DMS53 (cell line): ENCODE measurements at regions not wholly inside any gene's neighbourhood (a gene's known extent, or its start where the extent isn't known, plus 50 kb on each side); places are given as distances from the start of the nearest gene placed in this dataset.
"Not testable (repeated sequence)": the region's sequence is repeated elsewhere in the genome, so short reads cannot be mapped to it uniquely, and the experiment has no call there.

Experiments used
- DNase-seq: peaks from one replicate; lab custom pipeline; 2025; lab: John Stamatoyannopoulos, UW

DNA sequence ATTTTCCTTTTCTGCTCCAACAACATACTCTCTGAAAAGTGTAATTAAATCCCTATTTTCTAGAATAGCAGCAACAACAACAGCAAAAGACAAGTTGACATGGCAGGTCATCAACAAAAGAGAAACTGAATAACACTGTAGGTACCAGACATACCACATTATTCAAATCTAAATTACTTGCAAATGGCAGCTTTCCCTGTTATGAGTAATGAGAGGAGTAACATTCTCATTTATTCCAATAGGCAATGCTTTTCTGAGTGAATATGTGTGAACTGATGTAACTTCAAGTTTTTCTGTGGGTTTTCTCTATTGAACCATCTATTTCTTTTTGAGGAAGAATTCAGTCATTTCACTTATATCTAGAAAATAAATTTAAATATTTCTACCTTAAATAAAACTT is 501.5 kb downstream of the TRIB2 start:
- no peak for DNase-seq

DNA sequence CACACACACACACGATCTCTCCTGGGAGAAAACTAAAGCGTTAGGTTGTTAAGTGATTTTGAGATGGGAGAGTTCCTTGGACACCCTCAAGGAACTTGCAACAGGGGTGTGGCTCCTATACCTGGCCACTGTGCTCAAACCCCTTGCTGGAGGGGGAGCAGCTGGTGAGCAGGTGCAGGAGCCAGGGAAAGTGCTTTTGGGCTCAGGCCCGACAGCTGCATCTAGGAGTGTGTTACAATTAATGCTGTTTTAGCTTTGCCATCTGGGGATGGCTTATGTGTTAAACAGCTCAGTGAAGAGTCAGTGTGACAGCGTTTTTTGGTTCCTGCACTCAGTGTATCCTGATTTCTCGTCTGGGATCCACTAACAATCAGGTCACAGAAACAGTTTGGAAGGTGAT is 510.8 kb downstream of the TRIB2 start:
- peak; percentile 51 for DNase-seq

DNA sequence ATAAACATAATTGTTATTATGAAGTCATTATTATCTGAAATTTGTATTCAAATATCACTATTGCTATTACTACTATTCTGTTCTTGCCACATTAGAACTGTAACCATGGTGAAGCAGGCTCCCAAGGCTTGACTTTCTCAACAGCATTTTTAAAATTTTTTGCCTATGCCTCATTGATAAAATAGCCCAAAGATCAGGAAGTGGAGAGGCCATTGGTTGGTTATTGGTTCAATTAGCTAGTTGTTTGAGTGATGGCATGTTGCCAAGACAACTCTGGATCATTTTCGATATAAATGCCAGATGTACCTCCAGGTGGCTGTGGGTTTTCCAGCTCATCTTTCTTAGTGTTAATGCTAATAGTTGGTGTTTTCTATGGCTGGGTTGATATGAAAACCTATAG is 513.5 kb downstream of the TRIB2 start:
- no peak for DNase-seq

DNA sequence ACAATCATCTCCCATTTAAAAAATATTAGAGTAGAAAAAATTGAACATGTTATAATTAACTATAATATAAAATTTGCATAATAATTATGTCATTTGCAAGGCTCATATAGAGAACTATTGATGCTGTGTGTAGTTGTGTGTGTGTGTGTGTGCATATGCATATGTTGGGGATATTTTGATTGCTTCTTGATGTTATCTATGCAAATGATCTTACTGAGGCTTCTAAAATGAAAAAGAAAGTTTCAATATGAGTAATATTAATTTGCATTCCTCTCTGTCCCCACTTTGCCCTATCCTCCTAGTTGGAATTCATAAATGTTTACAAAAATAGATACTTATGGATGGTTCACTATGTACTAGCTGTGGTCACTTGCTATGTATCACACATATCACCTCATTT is 523.3 kb downstream of the TRIB2 start:
- no peak for DNase-seq

DNA sequence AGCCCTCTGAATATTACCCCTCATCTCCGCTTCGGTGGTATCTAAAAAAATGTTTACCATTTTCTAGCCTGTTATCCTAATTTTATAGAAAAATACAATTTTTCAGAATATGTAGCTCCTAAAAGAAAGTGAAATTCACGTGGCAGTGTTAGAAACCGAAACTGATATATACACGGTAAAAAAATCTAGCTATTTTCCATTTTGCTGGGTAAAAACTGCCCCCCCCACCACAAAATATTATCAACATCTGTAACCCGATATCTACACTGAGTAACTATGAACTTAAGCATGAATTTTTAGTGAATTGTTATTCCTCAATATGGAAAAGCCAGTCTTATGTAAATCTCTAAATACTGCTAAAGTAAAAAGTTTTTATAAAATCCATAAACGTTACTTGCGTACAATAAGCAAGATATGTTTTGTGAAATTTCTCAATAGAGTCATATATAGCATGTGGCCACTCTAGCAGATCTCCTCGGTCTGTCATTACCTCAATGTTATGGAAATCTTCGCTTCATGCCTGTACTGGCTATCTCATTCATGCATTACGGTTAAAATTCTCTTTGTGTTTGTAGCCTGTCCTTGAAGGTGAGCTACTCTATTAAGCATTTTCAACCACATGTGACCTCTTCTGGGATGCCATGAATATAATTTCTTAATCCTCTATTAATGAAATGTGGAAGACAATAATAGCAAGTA is 524.2 kb downstream of the TRIB2 start:
- DNase-seq = no peak

DNA sequence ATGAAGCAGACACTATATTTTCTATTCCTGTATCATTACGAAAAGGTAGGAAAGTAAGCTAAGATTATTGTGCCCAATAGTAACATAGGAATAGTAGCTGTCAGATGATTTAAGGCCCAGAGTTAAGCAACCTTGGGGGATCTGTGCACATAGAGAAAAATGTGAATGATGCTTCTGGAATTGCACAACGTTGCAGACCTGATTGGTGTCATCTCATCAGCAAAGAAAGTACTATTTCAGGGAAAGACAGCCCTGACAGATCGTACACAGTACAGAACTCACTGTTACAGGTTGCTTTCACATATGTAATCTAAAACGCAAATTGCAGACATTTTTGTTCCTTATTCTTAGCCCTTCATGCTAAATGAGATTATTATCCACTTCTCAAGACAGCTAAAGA is 535.9 kb downstream of the TRIB2 start:
- DNase-seq = no peak

DNA sequence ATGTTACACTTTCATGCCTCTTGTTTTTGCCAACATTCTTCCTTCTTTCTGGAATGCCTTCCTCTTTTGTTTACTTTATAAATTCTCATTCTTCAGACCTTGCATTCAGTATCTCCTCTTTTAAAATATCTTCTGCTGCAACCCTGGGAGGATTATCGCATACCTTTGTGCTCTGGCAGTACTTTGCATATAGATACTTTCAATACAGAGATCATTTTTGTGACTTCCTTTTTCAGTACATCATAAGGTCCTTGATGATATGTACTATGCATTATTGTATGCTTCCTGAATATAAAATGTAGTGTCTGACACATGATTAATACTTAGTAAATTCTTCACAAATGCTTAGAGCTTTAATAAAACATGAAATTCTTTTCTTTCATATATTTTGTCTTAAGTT is 538.7 kb downstream of the TRIB2 start:
- no peak for DNase-seq

DNA sequence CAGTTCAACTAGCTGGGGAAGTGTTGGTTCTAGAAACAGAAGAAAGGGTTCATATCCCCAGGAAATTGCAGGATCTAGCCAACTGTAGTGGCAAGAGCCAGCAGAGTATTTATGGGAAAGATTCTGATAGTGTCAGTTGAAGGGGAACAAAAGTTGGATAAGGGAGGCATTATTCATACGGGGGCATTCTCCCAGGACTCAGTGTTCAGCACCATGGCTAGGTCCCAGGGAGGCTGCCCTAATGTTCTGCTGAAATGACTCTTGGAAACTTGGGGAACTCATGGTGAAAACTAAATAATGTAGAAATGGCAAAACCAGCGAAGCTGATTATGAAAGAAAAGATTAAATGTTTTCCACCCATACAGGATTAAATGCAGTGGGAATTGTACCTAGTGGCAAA is 543.7 kb downstream of the TRIB2 start:
- DNase-seq = no peak

DNA sequence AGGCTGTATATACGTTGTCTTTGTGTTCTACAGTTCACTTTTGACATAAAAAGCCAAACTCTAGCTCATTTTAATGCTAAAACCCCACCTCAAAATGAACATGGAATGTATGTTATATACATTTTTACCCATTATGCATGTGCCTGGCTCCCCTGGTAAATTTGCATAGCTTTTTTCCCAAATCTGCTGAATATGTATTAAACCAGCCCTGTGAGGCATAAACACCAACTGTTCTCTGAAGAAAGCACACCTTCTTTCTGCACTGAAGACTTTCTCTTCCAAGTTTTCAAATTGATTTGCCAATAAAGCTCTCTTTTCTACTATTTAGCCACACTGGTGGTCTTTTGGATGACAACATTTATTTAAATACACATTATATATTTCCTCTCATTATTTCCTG is 549.4 kb downstream of the TRIB2 start:
- DNase-seq = no peak

DNA sequence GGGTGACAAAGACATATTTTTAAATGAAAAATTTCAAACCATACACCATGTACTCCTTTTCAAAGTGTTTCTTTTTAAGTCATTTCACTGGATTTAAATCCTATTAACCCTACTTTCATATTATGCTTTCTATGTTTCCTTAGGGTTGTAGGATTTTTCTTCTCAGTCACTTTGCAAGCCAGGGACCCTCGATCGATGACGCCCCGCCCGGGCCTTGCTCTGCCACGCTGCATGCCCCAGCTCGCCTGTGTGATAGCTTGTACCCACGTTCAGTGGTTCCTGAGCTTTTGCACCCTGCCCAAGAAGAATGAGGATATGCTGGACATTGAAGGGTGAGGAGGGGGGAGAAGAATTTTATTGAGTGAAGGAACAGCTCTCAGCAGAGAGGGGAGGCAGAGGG is 568.0 kb downstream of the TRIB2 start:
- DNase-seq = no peak

DNA sequence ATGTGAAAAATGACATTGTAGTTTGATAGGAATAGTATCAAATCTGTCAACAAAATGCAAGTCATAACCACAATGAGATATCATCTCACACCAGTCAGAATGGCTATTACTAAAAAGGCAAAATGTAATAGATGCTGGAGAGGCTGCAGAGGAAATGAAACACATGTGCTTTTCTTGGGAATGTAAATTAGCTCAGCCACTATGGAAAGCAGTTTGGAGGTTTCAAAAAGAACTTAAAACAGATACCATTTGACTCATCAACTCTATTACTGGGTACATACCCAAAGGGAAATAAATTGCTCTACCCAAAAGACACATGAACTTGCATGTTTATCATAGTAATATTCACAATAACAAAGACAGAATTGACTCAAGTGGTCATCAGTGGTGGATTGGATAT is 572.6 kb downstream of the TRIB2 start:
- DNase-seq = no peak

DNA sequence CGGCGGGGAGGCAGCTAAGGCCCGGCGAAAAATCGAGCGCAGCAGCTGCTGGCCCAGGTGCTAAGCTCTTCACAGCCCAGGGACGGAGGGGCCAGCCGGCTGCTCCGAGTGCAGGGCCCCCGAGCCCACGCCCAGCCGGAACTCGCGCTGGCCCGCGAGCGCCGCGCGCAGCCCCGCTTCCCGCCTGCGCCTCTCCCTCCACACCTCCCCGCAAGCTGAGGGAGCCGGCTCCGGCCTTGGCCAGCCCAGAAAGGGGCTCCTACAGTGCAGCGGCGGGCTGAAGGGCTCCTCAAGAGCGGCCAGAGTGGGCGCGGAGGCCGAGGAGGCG is 591.7 kb downstream of the TRIB2 start:
- DNase-seq = not testable (repeated sequence)

DNA sequence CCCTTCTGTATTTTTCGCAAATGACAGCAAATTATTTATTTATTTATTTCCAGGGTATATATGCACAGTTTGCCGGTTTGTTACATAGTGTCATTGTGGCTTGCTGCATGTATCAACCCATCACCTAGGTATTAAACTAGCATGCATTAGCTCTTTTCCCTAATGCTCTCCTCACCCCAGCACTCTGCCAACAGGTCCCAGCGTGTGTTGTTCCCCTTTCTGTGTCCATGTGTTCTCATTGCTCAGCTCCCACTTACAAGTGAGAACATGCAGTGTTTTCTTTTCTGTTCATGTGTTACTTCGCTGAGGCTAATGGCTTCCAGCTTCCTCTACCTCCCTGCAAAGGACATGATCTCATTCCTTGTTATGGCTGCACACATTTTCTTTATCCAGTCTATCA is 592.3 kb downstream of the TRIB2 start:
- no peak for DNase-seq

DNA sequence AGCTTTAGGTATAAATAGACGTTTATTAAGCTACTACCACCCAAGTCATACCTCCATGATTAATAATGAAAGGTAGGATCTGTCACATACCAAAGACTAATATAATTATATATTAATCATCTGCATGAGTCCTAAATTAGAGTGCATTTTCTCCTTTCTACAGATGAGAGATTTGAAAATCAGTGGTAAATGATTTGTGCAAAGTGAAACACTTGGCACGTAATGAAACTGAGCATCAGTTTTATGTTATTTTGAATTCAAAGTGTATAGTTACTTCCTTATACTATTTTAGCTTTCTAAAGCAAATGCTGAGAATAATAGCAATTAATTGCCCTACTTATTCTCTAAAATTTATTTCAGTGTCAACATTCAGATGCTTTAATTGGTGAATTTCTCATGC is 615.3 kb downstream of the TRIB2 start:
- DNase-seq = no peak

DNA sequence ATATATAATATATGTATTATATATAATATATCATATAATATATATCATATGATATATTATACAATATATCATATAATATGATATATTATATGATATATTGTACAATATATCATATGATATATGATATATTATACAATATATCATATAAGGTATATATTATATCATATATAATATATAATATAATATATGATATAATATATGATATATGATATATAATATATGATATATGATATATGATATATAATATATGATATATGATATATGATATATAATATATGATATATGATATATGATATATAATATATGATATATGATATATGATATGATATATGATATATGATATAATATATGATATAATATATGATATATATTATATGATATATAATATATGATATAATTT is 617.3 kb downstream of the TRIB2 start:
- DNase-seq = peak; percentile 7

DNA sequence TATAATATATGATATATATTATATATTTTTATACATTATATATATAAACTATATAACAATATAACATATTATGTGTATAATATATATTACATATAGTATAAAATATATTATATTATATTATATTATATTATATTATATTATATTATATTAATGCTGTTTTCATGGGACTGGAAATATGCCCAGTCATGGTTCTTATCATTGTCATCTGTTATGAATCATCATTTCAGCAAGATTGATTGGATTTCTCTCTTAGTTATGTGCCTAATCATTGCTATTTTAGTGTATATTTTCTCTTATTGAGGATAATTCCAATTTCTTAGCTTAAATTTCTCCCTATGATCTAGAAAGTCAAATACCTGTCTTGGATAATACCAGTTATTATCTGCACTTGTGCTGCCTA is 617.8 kb downstream of the TRIB2 start:
- no peak for DNase-seq

DNA sequence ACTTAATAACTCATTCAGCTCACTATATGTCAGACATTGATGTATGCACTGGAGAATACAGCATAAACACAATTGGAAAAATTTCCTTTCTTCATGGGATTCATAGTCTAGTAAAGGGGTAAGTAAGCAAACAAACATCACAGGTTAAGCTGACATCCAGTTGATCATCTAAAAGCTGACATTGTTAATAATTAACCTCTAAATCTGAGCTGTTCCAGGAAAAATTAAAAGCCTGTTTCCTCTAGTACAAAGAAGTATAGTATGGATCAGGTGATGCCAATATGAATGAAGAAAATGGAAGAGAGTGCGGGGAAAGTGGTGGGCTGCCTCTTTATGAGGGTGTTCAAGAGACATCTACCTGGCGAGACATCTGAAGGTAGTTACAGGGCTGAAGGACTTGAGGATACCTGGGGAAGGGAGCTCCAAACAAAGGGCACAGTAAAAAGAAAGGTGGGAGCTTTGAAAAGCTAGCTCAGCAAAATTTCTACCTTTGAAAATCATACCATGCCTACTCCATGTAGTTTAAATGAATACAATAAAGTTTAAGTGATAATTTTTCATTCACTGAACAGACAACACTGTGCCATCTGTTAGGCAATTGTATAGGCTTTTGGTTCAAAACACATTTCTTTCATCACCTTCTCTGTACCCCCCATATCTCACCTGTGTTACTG is 619.3 kb downstream of the TRIB2 start:
- peak; percentile 74 for DNase-seq

DNA sequence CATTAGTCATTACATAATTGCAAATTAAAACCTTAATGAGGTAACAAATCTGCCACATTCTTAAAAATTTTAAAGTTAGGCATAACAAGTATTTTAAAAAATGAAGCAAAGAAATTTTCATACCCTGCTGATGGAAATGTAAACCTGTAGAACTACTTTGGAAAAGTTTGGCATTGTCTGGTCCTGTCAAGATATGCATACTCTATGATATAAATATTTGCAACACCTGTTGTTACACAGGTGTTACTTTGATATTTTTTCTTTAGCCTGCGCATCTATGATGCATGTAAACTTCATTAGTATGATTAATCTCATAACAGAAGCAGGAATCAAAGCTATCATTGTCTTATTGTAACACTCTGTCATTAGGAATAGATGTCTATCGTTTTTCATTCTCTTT is 634.3 kb downstream of the TRIB2 start:
- DNase-seq = no peak

DNA sequence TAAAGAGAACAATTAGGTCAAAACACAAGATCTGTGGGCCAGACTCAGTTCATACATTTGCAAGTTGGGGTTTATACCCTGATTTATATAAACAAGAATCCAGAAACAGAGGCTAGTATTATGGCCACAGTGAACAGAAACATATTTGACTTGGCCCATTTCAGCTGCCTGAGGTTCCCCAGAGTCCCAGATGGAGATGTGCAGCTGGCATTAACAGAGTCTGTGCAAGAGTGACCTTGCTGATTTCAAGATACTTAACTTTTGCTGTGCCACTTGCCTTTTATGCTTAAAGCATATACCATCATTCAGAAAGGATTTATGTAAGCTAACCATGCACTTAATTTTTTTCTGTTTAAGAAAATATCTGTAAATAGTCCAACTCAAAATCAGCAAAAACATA is 636.3 kb downstream of the TRIB2 start:
- no peak for DNase-seq

DNA sequence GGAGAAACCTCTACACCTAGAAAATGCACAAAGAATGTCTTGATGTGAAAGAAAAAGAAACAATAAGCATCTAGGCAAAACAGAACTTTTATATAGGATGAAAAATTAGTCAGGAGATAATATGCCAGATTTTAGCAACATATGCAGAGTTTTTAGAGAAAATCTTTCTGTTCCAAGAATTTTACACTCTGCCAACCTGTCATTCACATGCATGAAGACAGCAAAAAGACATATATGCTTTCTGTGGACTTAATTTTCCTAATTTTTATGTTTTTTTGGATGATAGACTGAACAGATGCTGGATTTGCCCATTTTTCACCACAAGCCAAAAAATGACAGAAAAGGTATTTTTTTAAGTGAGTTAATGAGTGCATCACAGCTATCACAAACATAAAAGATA is 637.3 kb downstream of the TRIB2 start:
- DNase-seq = no peak

DNA sequence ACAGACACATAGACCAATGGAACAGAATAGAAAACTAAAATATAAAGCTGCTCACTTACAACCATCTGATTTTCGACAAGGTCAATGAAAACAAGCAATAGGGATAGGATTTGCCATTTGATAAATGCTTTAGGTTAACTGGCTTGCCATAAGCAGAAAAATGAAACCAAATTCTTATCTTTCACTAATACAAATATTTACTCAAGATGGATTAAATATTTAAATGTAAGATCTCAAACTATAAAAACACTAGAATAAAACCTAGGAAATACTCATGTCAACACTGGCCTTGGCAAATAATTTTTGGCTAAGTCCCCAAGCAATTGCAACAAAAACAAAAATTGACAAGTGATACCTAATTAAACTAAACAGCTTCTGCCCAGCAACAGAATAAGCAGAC is 665.2 kb downstream of the TRIB2 start:
- DNase-seq = not testable (repeated sequence)

DNA sequence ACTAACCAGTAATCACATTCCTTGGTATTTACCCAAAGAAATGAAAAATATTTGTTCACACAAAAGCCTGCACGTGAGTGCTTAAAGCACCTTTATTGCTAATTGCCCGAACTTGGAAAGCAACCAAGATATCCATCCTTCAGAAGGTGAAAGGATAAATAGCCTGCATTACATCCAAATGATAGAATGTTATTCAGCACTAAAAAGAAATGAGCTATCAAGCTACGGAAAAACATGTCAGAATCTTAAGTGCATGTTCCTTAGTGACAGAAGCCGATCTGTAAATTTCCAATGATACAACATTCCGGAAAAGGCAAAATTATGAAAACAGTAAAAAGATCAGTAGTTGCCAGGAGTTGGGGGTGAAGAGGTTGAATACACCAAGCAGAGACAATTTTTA is 672.4 kb downstream of the TRIB2 start:
- not testable (repeated sequence) for DNase-seq

DNA sequence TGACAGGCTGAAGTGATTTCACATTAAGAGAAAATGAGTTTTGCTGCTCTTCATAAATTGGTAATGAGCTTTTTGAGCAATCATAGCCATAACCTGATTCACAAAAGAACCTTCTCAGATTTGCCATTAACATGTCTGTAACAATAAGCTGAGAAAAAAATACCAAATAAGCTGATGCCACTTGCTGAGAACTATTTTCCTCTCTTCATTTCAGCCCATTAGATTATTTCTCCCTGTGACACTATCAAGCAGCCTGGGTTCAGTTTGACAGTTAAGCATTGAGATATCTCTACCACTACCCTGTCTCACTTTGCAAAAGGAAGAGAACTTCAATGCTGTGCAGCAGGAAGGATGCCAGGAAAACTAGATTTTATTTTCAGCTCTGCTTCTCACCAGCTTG is 673.9 kb downstream of the TRIB2 start:
- DNase-seq = no peak

DNA sequence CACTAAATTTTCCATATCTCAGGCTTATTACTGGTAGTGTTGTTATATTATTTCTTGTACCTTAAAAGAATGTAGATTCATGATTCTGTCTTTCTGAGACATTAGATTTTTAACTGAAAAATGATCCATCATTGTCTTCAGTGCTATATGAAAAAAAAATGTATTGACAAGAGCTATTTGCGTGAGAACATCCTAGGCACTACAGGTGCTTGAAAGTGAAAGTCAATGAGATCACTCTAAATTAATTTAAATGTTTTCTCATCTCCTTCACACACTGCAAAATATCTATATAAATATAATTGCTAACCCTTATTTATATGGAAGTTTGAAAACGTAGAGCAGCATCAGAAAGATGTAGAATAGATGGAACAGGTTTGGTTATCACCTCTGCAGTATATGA is 684.6 kb downstream of the TRIB2 start:
- DNase-seq = no peak
